H1 (cell line): ENCODE measurements at regions not wholly inside any gene's neighbourhood (a gene's known extent, or its start where the extent isn't known, plus 50 kb on each side); places are given as distances from the start of the nearest gene placed in this dataset.

Source experiments
- CTCF ChIA-PET: fragments of 300-600 bp; sonication (Branson Sonifier 250); formaldehyde crosslinking; loops from one replicate; lab custom pipeline; 2021; ENCODE audit not compliant: partially characterized antibody; lab: Charles Lee
- POLR2A ChIA-PET: fragments of 300-600 bp; sonication (Branson Sonifier 250); formaldehyde crosslinking; loops from one replicate; lab custom pipeline; 2021; ENCODE audit warnings: inconsistent platforms; ENCODE audit not compliant: partially characterized antibody; lab: Charles Lee
- DNase-seq, 2 experiments: peaks; one replicate each; pipeline versions ENCODE4 v3.0.0 to v3.0.0-alpha.2; 2010 to 2022; ENCODE audit warnings: low spot score in 2 of 2, low read depth in 1 of 2, mixed read lengths in 1 of 2
- FAIRE-seq: peaks from 2 replicates; lab custom pipeline; 2011; peaks lifted over from hg19 to GRCh38; lab: Jason Lieb, UNC
- H2AFZ ChIP-seq: 2 replicates; pipeline ENCODE4 v1.8.1; 2012; ENCODE audit warnings: low read length, inconsistent platforms
- H2AK5ac ChIP-seq: 2 replicates; pipeline ENCODE4 v1.6.1; 2013; ENCODE audit warnings: low read depth, low read length
- H2BK120ac ChIP-seq: replicated peaks from 2 replicates; pipeline ENCODE3; 2013; ENCODE audit warnings: low read depth, low read length, inconsistent platforms
- H2BK12ac ChIP-seq: 2 replicates; pipeline ENCODE4 v1.6.1; 2013; ENCODE audit warnings: low read depth, low read length
- H2BK15ac ChIP-seq: 2 replicates; pipeline ENCODE4 v1.6.1; 2013; ENCODE audit warnings: low read length
- H2BK20ac ChIP-seq: 2 replicates; pipeline ENCODE4 v1.6.1; 2013; ENCODE audit warnings: low read length
- H2BK5ac ChIP-seq: 2 replicates; pipeline ENCODE4 v1.6.1; 2013; ENCODE audit warnings: low read depth, low read length
- H3K14ac ChIP-seq: 2 replicates; pipeline ENCODE4 v1.6.1; 2013; ENCODE audit warnings: inconsistent platforms; ENCODE audit not compliant: insufficient read length
- H3K18ac ChIP-seq: 2 replicates; pipeline ENCODE4 v1.6.1; 2013; ENCODE audit warnings: low read length; ENCODE audit errors: extremely low read depth
- H3K23ac ChIP-seq: 2 replicates; pipeline ENCODE4 v1.6.1; 2013; ENCODE audit warnings: inconsistent platforms; ENCODE audit not compliant: insufficient read length
- H3K23me2 ChIP-seq: 2 replicates; pipeline ENCODE4 v1.6.1; 2013; ENCODE audit warnings: low read depth, low read length
- H3K27ac ChIP-seq: 2 replicates; pipeline ENCODE4 v1.6.1; 2011; ENCODE audit warnings: low read depth, low read length, inconsistent platforms
- H3K27me3 ChIP-seq, 4 experiments: replicated peaks in 1 of 4; 1 replicate in 1 of 4; 2 replicates in 3 of 4; pipeline versions ENCODE4 v1.6.1 to v1.8.1; 2011 to 2013; ENCODE audit warnings: low read length in 3 of 4, mild to moderate bottlenecking in 3 of 4, inconsistent platforms in 2 of 4, mixed read lengths in 2 of 4, moderate library complexity in 1 of 4; ENCODE audit not compliant: control insufficient read depth in 3 of 4, insufficient read depth in 3 of 4; ENCODE audit errors: extremely low read depth in 1 of 4
- H3K36me3 ChIP-seq, 4 experiments: 2 replicates each; pipeline versions ENCODE4 v1.6.1 to v1.8.1; 2011 to 2013; ENCODE audit warnings: mild to moderate bottlenecking in 4 of 4, low read length in 3 of 4, moderate library complexity in 2 of 4, control low read depth in 1 of 4, inconsistent platforms in 1 of 4; ENCODE audit not compliant: insufficient read depth in 4 of 4, control insufficient read depth in 2 of 4
- H3K4ac ChIP-seq: replicated peaks from 2 replicates; pipeline ENCODE3; 2013; ENCODE audit warnings: low read length, low read depth, mixed read lengths, inconsistent platforms; ENCODE audit not compliant: insufficient read length
- H3K4me1 ChIP-seq, 4 experiments: replicated peaks in 1 of 4; 1 replicate in 1 of 4; 2 replicates in 3 of 4; pipeline versions ENCODE4 v1.6.1 to v1.8.1; 2011 to 2013; ENCODE audit warnings: low read length in 3 of 4, inconsistent platforms in 2 of 4, mixed read lengths in 1 of 4; ENCODE audit not compliant: insufficient read depth in 4 of 4, control insufficient read depth in 3 of 4
- H3K4me2 ChIP-seq, 2 experiments: 2 replicates each; pipeline versions ENCODE4 v1.6.1 to v1.8.1; 2011 to 2013; ENCODE audit warnings: low read depth in 2 of 2, low read length in 2 of 2, control low read depth in 1 of 2, inconsistent platforms in 1 of 2, mild to moderate bottlenecking in 1 of 2; ENCODE audit not compliant: insufficient read depth in 1 of 2
- H3K4me3 ChIP-seq, 4 experiments: fragments of 200-600, 300-600 bp in 1 of 4; sonication (generic), shearing (Covaris generic), sonication (Bioruptor Twin) in 1 of 4; 2 replicates each; pipeline versions ENCODE4 v1.5.1 to v1.8.1; 2011 to 2016; ENCODE audit warnings: low read length in 4 of 4, low read depth in 3 of 4, control low read depth in 2 of 4, inconsistent platforms in 2 of 4, mild to moderate bottlenecking in 2 of 4, mixed read lengths in 1 of 4, moderate library complexity in 1 of 4; ENCODE audit not compliant: insufficient read depth in 2 of 4; ENCODE audit errors: extremely low read depth in 1 of 4
- H3K56ac ChIP-seq: replicated peaks from 2 replicates; pipeline ENCODE3; 2013; ENCODE audit warnings: low read depth, mild to moderate bottlenecking, mixed read lengths, low read length, inconsistent platforms; ENCODE audit not compliant: insufficient read length
- H3K79me1 ChIP-seq: 2 replicates; pipeline ENCODE4 v1.6.1; 2013; ENCODE audit warnings: low read depth, low read length, control low read depth
- H3K79me2 ChIP-seq, 2 experiments: 2 replicates each; pipeline versions ENCODE4 v1.6.1 to v1.8.1; 2012 to 2013; ENCODE audit warnings: low read length in 2 of 2, mild to moderate bottlenecking in 2 of 2, inconsistent platforms in 1 of 2; ENCODE audit not compliant: insufficient read depth in 2 of 2, control insufficient read depth in 1 of 2
- H3K9ac ChIP-seq, 4 experiments: replicated peaks in 1 of 4; 1 replicate in 1 of 4; 2 replicates in 3 of 4; pipeline versions ENCODE4 v1.6.1 to v1.8.1; 2011 to 2013; ENCODE audit warnings: low read depth in 3 of 4, low read length in 3 of 4, control low read depth in 2 of 4, mild to moderate bottlenecking in 2 of 4, moderate library complexity in 2 of 4, inconsistent platforms in 1 of 4; ENCODE audit errors: extremely low read depth in 1 of 4
- H3K9me3 ChIP-seq, 2 experiments: 2 replicates each; pipeline versions ENCODE4 v1.6.1 to v1.8.1; 2012 to 2013; ENCODE audit warnings: mild to moderate bottlenecking in 2 of 2, moderate library complexity in 2 of 2, control low read depth in 1 of 2, inconsistent platforms in 1 of 2, low read depth in 1 of 2, low read length in 1 of 2, mixed read lengths in 1 of 2; ENCODE audit not compliant: insufficient read depth in 2 of 2
- H4K20me1 ChIP-seq, 2 experiments: replicated peaks in 1 of 2; 2 replicates each; pipeline versions ENCODE3 to v1.8.1; 2011 to 2013; ENCODE audit warnings: inconsistent platforms in 2 of 2, low read length in 2 of 2, mild to moderate bottlenecking in 1 of 2; ENCODE audit not compliant: insufficient read depth in 2 of 2, control insufficient read depth in 1 of 2
- H4K5ac ChIP-seq: 2 replicates; pipeline ENCODE4 v1.6.1; 2013; ENCODE audit warnings: low read length, low read depth, mixed read lengths, inconsistent platforms; ENCODE audit not compliant: insufficient read length
- H4K8ac ChIP-seq: 2 replicates; pipeline ENCODE4 v1.8.0; 2013; ENCODE audit warnings: mild to moderate bottlenecking, moderate library complexity, low read length, inconsistent platforms; ENCODE audit not compliant: insufficient read depth; ENCODE audit errors: extremely low read depth
- H4K91ac ChIP-seq: replicated peaks from 2 replicates; pipeline ENCODE3; 2013; ENCODE audit warnings: low read length, mixed read lengths, inconsistent platforms; ENCODE audit not compliant: insufficient read length
- ASH2L ChIP-seq: fragments of 200-600, 300-600 bp; sonication (generic); IDR thresholded peaks from one replicate; pipeline ENCODE4 v1.7.1; 2017; ENCODE audit warnings: low read length
- BRCA1 ChIP-seq: IDR thresholded peaks from 2 replicates; pipeline ENCODE4 v1.6.1; 2012; ENCODE audit warnings: low read depth, low read length, improper control_type of control experiment
- EP300 ChIP-seq, 2 experiments: IDR thresholded peaks; 1 replicate in 1 of 2; 2 replicates in 1 of 2; pipeline ENCODE4 v1.6.1; 2011 to 2012; ENCODE audit warnings: low read depth in 2 of 2, low read length in 2 of 2, mild to moderate bottlenecking in 2 of 2, borderline replicate concordance in 1 of 2, inconsistent platforms in 1 of 2, moderate library complexity in 1 of 2
- JUN ChIP-seq: IDR thresholded peaks from 2 replicates; pipeline ENCODE4 v1.6.1; 2011; ENCODE audit warnings: low read depth, mild to moderate bottlenecking, improper control_type of control experiment, low read length
- JUND ChIP-seq: IDR thresholded peaks from 2 replicates; pipeline ENCODE4 v1.6.1; 2011; ENCODE audit warnings: mild to moderate bottlenecking, improper control_type of control experiment, low read length
- SP1 ChIP-seq: IDR thresholded peaks from 2 replicates; pipeline ENCODE4 v1.6.1; 2011; ENCODE audit warnings: low read depth, low read length
- SP2 ChIP-seq: IDR thresholded peaks from 2 replicates; pipeline ENCODE4 v1.6.1; 2012; ENCODE audit warnings: mild to moderate bottlenecking, low read length, inconsistent platforms
- SRF ChIP-seq: IDR thresholded peaks from 2 replicates; pipeline ENCODE4 v1.6.1; 2011; ENCODE audit warnings: mild to moderate bottlenecking, low read depth, low read length, moderate library complexity
- SUZ12 ChIP-seq: fragments of 200-600 bp; sonication (generic); IDR thresholded peaks from 2 replicates; pipeline ENCODE4 v1.6.1; 2012; ENCODE audit warnings: mild to moderate bottlenecking, inconsistent platforms, low read length, moderate library complexity, mixed read lengths
- USF2 ChIP-seq: IDR thresholded peaks from 2 replicates; pipeline ENCODE4 v1.6.1; 2011; ENCODE audit warnings: low read length, improper control_type of control experiment
- WGBS, 2 experiments: shearing (Covaris generic) in 1 of 2; methylation state at CpG; one replicate each; pipeline versions ENCODE4 v1.1.6 to v1.1.7; 2013 to 2015; ENCODE audit warnings: low lambda C conversion rate in 2 of 2, mixed read lengths in 2 of 2, inconsistent platforms in 1 of 2, low coverage in 1 of 2, missing lambda C conversion rate in 1 of 2; ENCODE audit not compliant: insufficient replicate concordance in 2 of 2, insufficient coverage in 1 of 2, insufficient read length in 1 of 2; ENCODE audit errors: extremely low coverage in 1 of 2, missing lambda C conversion rate in 1 of 2; 5-methylcytosine and 5-hydroxymethylcytosine counted together
- TF ChIP-seq, protein P1 (sequence below): IDR thresholded peaks from 2 replicates; pipeline ENCODE4 v1.6.1; 2012; ENCODE audit warnings: low read length, inconsistent platforms

DNA sequence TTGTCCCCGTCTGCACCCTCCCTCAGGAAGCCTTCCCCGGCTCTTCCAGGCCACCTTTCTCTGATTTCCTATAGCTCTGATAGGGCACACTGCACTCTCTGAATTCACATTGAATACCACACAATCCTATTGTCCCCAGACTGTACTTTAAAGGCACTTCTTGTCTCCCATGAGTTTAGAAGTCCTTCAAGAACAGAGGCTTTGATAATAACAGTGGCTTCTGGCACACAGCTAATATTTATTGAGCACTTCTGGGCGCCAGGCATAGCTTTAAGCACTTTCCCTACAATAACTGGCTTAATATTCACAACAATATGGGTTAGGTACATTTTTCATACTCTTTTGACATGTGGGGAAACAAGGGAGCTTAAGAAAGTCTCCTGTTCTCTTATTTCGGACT lies 169.7 kb upstream of the IRX6 start:
- H2AFZ ChIP-seq = no peak overlapping the region
- H3K27me3 ChIP-seq = no peaks in the 10 kb centered on the region; a peak in 1 of 7 replicates
- DNase-seq (no peak), FAIRE-seq (no peak)
- H3K36me3 ChIP-seq = no peaks in the 10 kb centered on the region
- H2BK15ac ChIP-seq = no peak overlapping the region
- no peak overlapping the region for H4K5ac ChIP-seq
- no peak overlapping the region for H2BK12ac ChIP-seq
- H2BK20ac ChIP-seq = no peak overlapping the region
- no peak overlapping the region for H3K23ac ChIP-seq
- no peak overlapping the region for H2BK5ac ChIP-seq
- H3K27ac ChIP-seq = no peak overlapping the region
- H3K23me2 ChIP-seq = no peaks in the 10 kb centered on the region
- no peak overlapping the region for H4K8ac ChIP-seq
- H2BK120ac ChIP-seq = no peak overlapping the region
- no peak overlapping the region for H2AK5ac ChIP-seq
- POLR2A ChIA-PET = no interaction called here
- H3K14ac ChIP-seq = no peak overlapping the region
- no peak overlapping the region for H3K18ac ChIP-seq
- no peaks in the 10 kb centered on the region for H3K4me1 ChIP-seq
- no peak overlapping the region for H3K4me2 ChIP-seq
- no peak overlapping the region for H3K4me3 ChIP-seq
- H4K91ac ChIP-seq = no peak overlapping the region
- H3K56ac ChIP-seq = no peak overlapping the region
- H3K79me1 ChIP-seq = no peaks in the 10 kb centered on the region
- no peaks in the 10 kb centered on the region for H3K79me2 ChIP-seq
- 92% methylated on average over 4 of the region's 4 CpGs; no CpG with 5 or more reads in 1 of the 2 experiments for WGBS, 2 experiments
- no peaks in the 10 kb centered on the region for H3K9me3 ChIP-seq
- H3K4ac ChIP-seq = no peak overlapping the region
- H4K20me1 ChIP-seq = no peaks in the 10 kb centered on the region
- H3K9ac ChIP-seq = no peak overlapping the region
- CTCF ChIA-PET = interaction anchor here (0.7 to 3.2 kb wide), 12 partner anchors 9 to 196 kb away, joined by 3 to 14 read pairs (median 4); no protein-coding TSS in a partner anchor
- TF ChIP-seq SUZ12 (no peak), SP2 (no peak), JUND (no peak), BRCA1 (no peak), EP300 (IDR thresholded peaks at IDR 0.05; ENCODE audit: borderline replicate concordance in 1 of 2, low read depth in 2 of 2, low read length in 2 of 2) (no peak), SP1 (no peak), ASH2L (no peak), JUN (no peak), SRF (no peak), USF2 (no peak)
- TF ChIP-seq, protein P1, sequence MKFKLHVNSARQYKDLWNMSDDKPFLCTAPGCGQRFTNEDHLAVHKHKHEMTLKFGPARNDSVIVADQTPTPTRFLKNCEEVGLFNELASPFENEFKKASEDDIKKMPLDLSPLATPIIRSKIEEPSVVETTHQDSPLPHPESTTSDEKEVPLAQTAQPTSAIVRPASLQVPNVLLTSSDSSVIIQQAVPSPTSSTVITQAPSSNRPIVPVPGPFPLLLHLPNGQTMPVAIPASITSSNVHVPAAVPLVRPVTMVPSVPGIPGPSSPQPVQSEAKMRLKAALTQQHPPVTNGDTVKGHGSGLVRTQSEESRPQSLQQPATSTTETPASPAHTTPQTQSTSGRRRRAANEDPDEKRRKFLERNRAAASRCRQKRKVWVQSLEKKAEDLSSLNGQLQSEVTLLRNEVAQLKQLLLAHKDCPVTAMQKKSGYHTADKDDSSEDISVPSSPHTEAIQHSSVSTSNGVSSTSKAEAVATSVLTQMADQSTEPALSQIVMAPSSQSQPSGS = no peak
